Left colon (tissue), 2 donors: ENCODE measurements at regions not wholly inside any gene's neighbourhood (a gene's known extent, or its start where the extent isn't known, plus 50 kb on each side); places are given as distances from the start of the nearest gene placed in this dataset.
"Not testable (repeated sequence)": the region's sequence is repeated elsewhere in the genome, so short reads cannot be mapped to it uniquely, and the experiment has no call there.

Source experiments
- ATAC-seq: fragments of 200-7000 bp; cut with Tn5 transposase; one replicate; pipeline ENCODE4 v1.9.1; 2020; ENCODE audit warnings: mild to moderate bottlenecking, moderate library complexity
- DNase-seq, 2 donors: peaks; one replicate each; pipeline ENCODE4 v3.0.0-alpha.2; 2020
- intact Hi-C, 2 donors: fragments of 100-400 bp; cut with DNase I in 1 of 2; cut with micrococcal nuclease in 1 of 2; formaldehyde crosslinking; loops; one replicate each; pipeline versions ENCODE4 v1.11.2 to v1.14.0; 2022; cut with DNase I, micrococcal nuclease
- donor health status: DM: no; HTN: no; CAD: no.
- donor health status: DM: yes; HTN: yes; CAD: no.

- intact Hi-C loops = no loop called here
- ATAC-seq = no peak
- no peak for DNase-seq
These were observed 1522.3 kb upstream of the TPTE start for GRCh38 chr21:8998946-8999681.

- DNase-seq, ATAC-seq, intact Hi-C loops: not testable (repeated sequence)
These were observed 1521.3 kb upstream of the TPTE start for GRCh38 chr21:9000132-9000531.

- intact Hi-C loops, ATAC-seq, DNase-seq: not testable (repeated sequence)
These were observed 1520.7 kb upstream of the TPTE start for GRCh38 chr21:9000671-9001070.

- ATAC-seq, DNase-seq, intact Hi-C loops: not testable (repeated sequence)
These were observed 1519.3 kb upstream of the TPTE start for GRCh38 chr21:9001890-9002663.

- intact Hi-C loops, ATAC-seq: not testable (repeated sequence)
These were observed 1517.2 kb upstream of the TPTE start for GRCh38 chr21:9003909-9004814.

GRCh38 chr21:9004815-9005518 is 1516.4 kb upstream of the TPTE start:
- DNase-seq, intact Hi-C loops, ATAC-seq: not testable (repeated sequence)

More at GRCh38 chr21:9003909-9004814, 1517.2 kb upstream of the TPTE start:
- DNase-seq = not testable (repeated sequence)

- DNase-seq, intact Hi-C loops, ATAC-seq: not testable (repeated sequence)
These were observed 1515.7 kb upstream of the TPTE start for GRCh38 chr21:9005671-9006070.

- DNase-seq, ATAC-seq, intact Hi-C loops: not testable (repeated sequence)
These were observed 1515.3 kb upstream of the TPTE start for GRCh38 chr21:9006111-9006510.

- ATAC-seq, DNase-seq, intact Hi-C loops: not testable (repeated sequence)
These were observed 1514.6 kb upstream of the TPTE start for GRCh38 chr21:9006553-9007323.

GRCh38 chr21:9008636-9009035 is 1512.7 kb upstream of the TPTE start:
- intact Hi-C loops = no loop called here
- no peak for ATAC-seq

GRCh38 chr21:9009267-9010016 is 1511.9 kb upstream of the TPTE start:
- intact Hi-C loops, ATAC-seq, DNase-seq: not testable (repeated sequence)

More at GRCh38 chr21:9008636-9009035, 1512.7 kb upstream of the TPTE start:
- no peak for DNase-seq

- intact Hi-C loops, DNase-seq, ATAC-seq: not testable (repeated sequence)
These were observed 1511.1 kb upstream of the TPTE start for GRCh38 chr21:9010121-9010795.

- DNase-seq, ATAC-seq, intact Hi-C loops: not testable (repeated sequence)
These were observed 1510.2 kb upstream of the TPTE start for GRCh38 chr21:9010936-9011890.

- intact Hi-C loops, DNase-seq, ATAC-seq: not testable (repeated sequence)
These were observed 1509.5 kb upstream of the TPTE start for GRCh38 chr21:9011916-9012315.
